ENCODE measurements at regions not wholly inside any gene's neighbourhood (a gene's known extent, or its start where the extent isn't known, plus 50 kb on each side); places are given as distances from the start of the nearest gene placed in this dataset.

GRCh38 chr15:66909381-66909890, 156.0 kb upstream of the SMAD3 start (continued):
- TF ChIP-seq MYC (IDR thresholded peaks at IDR 0.05; ENCODE audit: insufficient read depth, insufficient read length, insufficient replicate concordance, low read length, severe bottlenecking) = no peak
- TF ChIP-seq USF2 (IDR thresholded peaks at IDR 0.05; ENCODE audit: borderline replicate concordance, low read depth, low read length) = no peak
- TF ChIP-seq RUNX3 (IDR thresholded peaks at IDR 0.05; ENCODE audit: low read length) = no peak
- no peak for TF ChIP-seq SREBF1 (IDR thresholded peaks at IDR 0.05; ENCODE audit: low read length)

DNA sequence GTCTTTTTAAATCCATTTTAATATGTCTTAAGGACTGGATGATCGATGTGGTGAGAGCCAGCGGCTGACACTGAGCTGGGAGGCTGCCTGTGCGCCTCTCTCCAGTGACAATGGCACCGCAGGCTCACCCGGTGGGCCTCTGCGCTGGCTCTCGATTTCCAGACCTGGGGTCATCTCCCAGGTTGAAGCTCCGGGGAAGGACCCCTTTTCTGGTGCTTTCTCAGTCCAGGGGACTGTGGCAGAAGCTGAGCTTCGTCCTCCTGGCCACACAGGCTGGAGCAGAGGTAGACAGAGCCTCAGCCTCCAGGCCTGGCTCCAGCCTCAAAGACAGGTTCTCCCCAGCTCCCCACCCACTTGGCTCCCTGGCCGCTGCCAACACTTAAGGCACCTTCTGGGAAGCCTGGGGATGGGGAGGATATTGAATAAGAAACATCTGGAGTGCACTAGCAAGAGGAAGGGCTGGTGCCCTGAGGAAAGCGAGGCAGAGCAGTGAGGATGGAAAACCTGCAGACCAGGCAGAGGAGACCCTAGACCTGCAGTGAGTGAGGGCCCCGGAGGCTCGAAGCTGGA, 154.2 kb upstream of the SMAD3 start:
- no TSS peak for BruUV-seq (replicated peaks)
- Histone ChIP-seq H4K20me1 (ENCODE audit: control insufficient read depth, insufficient read depth) (no peaks in the 10 kb centered on the region), H3K9me3 (replicated peaks; ENCODE audit: control insufficient read depth, insufficient read depth, low read length) (no peaks in the 10 kb centered on the region; the same call in 2 of the 3 replicates), H3K27ac (ENCODE audit: control insufficient read depth, insufficient read depth) (no peak overlapping the region), H3K9ac (ENCODE audit: control insufficient read depth, insufficient read depth, low read length) (no peak overlapping the region), H3K27me3 (replicated peaks in 1 of 2; ENCODE audit: control insufficient read depth in 2 of 2, insufficient read depth in 2 of 2, low read length in 1 of 2) (no peaks in the 10 kb centered on the region; a peak in 1 of 4 replicates), H3K79me2 (ENCODE audit: control insufficient read depth, insufficient read depth, low read length) (no peaks in the 10 kb centered on the region), H2AFZ (ENCODE audit: control insufficient read depth, low read depth, low read length) (no peak overlapping the region), H3K4me2 (ENCODE audit: control insufficient read depth, insufficient read depth) (no peak overlapping the region), H3K36me3 (ENCODE audit: control insufficient read depth in 2 of 2, insufficient read depth in 2 of 2, low read length in 1 of 2) (no peaks in the 10 kb centered on the region), H3K4me3 (no peak overlapping the region), H3K4me1 (ENCODE audit: control insufficient read depth, insufficient read depth, low read length) (peaks cover 15% of the 10 kb centered on the region)
- POLR2A ChIA-PET = no interaction called here
- no peak for FAIRE-seq
- in situ Hi-C loops (cut with MboI) = no loop called here
- CTCF ChIA-PET = interaction anchor here (1.0 to 1.7 kb wide), 3 partner anchors 8 to 35 kb away, joined by 4 read pairs; no protein-coding TSS in a partner anchor
- no peak for ATAC-seq
- SMC1A ChIA-PET (ENCODE audit: uncharacterized antibody, unreplicated experiment) = interaction anchor here (0.9 kb wide), 1 partner anchor 15 kb away, joined by 3 read pairs; no protein-coding TSS in a partner anchor
- RAD21 ChIA-PET (ENCODE audit: unreplicated experiment) = no interaction called here
- WGBS (ENCODE audit: insufficient coverage, insufficient replicate concordance, low lambda C conversion rate, missing lambda C conversion rate) = 43% methylated on average over 12 of the region's 13 CpGs
- DNase-seq (ENCODE audit: low read depth, low spot score) = no peak
- intact Hi-C loops (cut with micrococcal nuclease; ENCODE audit: unreplicated experiment) = no loop called here
- TF ChIP-seq RBBP5 (conservative IDR thresholded peaks at IDR 0.05) (no peak), SUZ12 (IDR thresholded peaks at IDR 0.05; ENCODE audit: unreplicated experiment) (no peak), SMAD5 (IDR thresholded peaks at IDR 0.05; ENCODE audit: low read depth) (no peak), TARDBP (IDR thresholded peaks at IDR 0.05; ENCODE audit: borderline replicate concordance) (no peak), RB1 (IDR thresholded peaks at IDR 0.05; ENCODE audit: borderline replicate concordance) (no peak), USF1 (IDR thresholded peaks at IDR 0.05; ENCODE audit: borderline replicate concordance, extremely low read length, insufficient read depth, low read depth, low read length) (no peak), E2F4 (IDR thresholded peaks at IDR 0.05; ENCODE audit: low read depth, low read length) (no peak)
- TF ChIP-seq, protein P1, sequence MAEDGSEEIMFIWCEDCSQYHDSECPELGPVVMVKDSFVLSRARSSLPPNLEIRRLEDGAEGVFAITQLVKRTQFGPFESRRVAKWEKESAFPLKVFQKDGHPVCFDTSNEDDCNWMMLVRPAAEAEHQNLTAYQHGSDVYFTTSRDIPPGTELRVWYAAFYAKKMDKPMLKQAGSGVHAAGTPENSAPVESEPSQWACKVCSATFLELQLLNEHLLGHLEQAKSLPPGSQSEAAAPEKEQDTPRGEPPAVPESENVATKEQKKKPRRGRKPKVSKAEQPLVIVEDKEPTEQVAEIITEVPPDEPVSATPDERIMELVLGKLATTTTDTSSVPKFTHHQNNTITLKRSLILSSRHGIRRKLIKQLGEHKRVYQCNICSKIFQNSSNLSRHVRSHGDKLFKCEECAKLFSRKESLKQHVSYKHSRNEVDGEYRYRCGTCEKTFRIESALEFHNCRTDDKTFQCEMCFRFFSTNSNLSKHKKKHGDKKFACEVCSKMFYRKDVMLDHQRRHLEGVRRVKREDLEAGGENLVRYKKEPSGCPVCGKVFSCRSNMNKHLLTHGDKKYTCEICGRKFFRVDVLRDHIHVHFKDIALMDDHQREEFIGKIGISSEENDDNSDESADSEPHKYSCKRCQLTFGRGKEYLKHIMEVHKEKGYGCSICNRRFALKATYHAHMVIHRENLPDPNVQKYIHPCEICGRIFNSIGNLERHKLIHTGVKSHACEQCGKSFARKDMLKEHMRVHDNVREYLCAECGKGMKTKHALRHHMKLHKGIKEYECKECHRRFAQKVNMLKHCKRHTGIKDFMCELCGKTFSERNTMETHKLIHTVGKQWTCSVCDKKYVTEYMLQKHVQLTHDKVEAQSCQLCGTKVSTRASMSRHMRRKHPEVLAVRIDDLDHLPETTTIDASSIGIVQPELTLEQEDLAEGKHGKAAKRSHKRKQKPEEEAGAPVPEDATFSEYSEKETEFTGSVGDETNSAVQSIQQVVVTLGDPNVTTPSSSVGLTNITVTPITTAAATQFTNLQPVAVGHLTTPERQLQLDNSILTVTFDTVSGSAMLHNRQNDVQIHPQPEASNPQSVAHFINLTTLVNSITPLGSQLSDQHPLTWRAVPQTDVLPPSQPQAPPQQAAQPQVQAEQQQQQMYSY (CRISPR knock-in tag; IDR thresholded peaks at IDR 0.05) = no peak
